H1 (cell line): ENCODE measurements at regions not wholly inside any gene's neighbourhood (a gene's known extent, or its start where the extent isn't known, plus 50 kb on each side); places are given as distances from the start of the nearest gene placed in this dataset.

Experiments
- CTCF ChIA-PET: fragments of 300-600 bp; sonication (Branson Sonifier 250); formaldehyde crosslinking; loops from one replicate; lab custom pipeline; 2021; ENCODE audit not compliant: partially characterized antibody; lab: Charles Lee
- POLR2A ChIA-PET: fragments of 300-600 bp; sonication (Branson Sonifier 250); formaldehyde crosslinking; loops from one replicate; lab custom pipeline; 2021; ENCODE audit warnings: inconsistent platforms; ENCODE audit not compliant: partially characterized antibody; lab: Charles Lee
- DNase-seq, 2 experiments: peaks; one replicate each; pipeline versions ENCODE4 v3.0.0 to v3.0.0-alpha.2; 2010 to 2022; ENCODE audit warnings: low spot score in 2 of 2, low read depth in 1 of 2, mixed read lengths in 1 of 2
- FAIRE-seq: peaks from 2 replicates; lab custom pipeline; 2011; peaks lifted over from hg19 to GRCh38; lab: Jason Lieb, UNC
- H2AFZ ChIP-seq: 2 replicates; pipeline ENCODE4 v1.8.1; 2012; ENCODE audit warnings: low read length, inconsistent platforms
- H2AK5ac ChIP-seq: 2 replicates; pipeline ENCODE4 v1.6.1; 2013; ENCODE audit warnings: low read depth, low read length
- H2BK120ac ChIP-seq: replicated peaks from 2 replicates; pipeline ENCODE3; 2013; ENCODE audit warnings: low read depth, low read length, inconsistent platforms
- H2BK12ac ChIP-seq: 2 replicates; pipeline ENCODE4 v1.6.1; 2013; ENCODE audit warnings: low read depth, low read length
- H2BK15ac ChIP-seq: 2 replicates; pipeline ENCODE4 v1.6.1; 2013; ENCODE audit warnings: low read length
- H2BK20ac ChIP-seq: 2 replicates; pipeline ENCODE4 v1.6.1; 2013; ENCODE audit warnings: low read length
- H2BK5ac ChIP-seq: 2 replicates; pipeline ENCODE4 v1.6.1; 2013; ENCODE audit warnings: low read depth, low read length
- H3K14ac ChIP-seq: 2 replicates; pipeline ENCODE4 v1.6.1; 2013; ENCODE audit warnings: inconsistent platforms; ENCODE audit not compliant: insufficient read length
- H3K18ac ChIP-seq: 2 replicates; pipeline ENCODE4 v1.6.1; 2013; ENCODE audit warnings: low read length; ENCODE audit errors: extremely low read depth
- H3K23ac ChIP-seq: 2 replicates; pipeline ENCODE4 v1.6.1; 2013; ENCODE audit warnings: inconsistent platforms; ENCODE audit not compliant: insufficient read length
- H3K23me2 ChIP-seq: 2 replicates; pipeline ENCODE4 v1.6.1; 2013; ENCODE audit warnings: low read depth, low read length
- H3K27ac ChIP-seq: 2 replicates; pipeline ENCODE4 v1.6.1; 2011; ENCODE audit warnings: low read depth, low read length, inconsistent platforms
- H3K27me3 ChIP-seq, 4 experiments: replicated peaks in 1 of 4; 1 replicate in 1 of 4; 2 replicates in 3 of 4; pipeline versions ENCODE4 v1.6.1 to v1.8.1; 2011 to 2013; ENCODE audit warnings: low read length in 3 of 4, mild to moderate bottlenecking in 3 of 4, inconsistent platforms in 2 of 4, mixed read lengths in 2 of 4, moderate library complexity in 1 of 4; ENCODE audit not compliant: control insufficient read depth in 3 of 4, insufficient read depth in 3 of 4; ENCODE audit errors: extremely low read depth in 1 of 4
- H3K36me3 ChIP-seq, 4 experiments: 2 replicates each; pipeline versions ENCODE4 v1.6.1 to v1.8.1; 2011 to 2013; ENCODE audit warnings: mild to moderate bottlenecking in 4 of 4, low read length in 3 of 4, moderate library complexity in 2 of 4, control low read depth in 1 of 4, inconsistent platforms in 1 of 4; ENCODE audit not compliant: insufficient read depth in 4 of 4, control insufficient read depth in 2 of 4
- H3K4ac ChIP-seq: replicated peaks from 2 replicates; pipeline ENCODE3; 2013; ENCODE audit warnings: low read length, low read depth, mixed read lengths, inconsistent platforms; ENCODE audit not compliant: insufficient read length
- H3K4me1 ChIP-seq, 4 experiments: replicated peaks in 1 of 4; 1 replicate in 1 of 4; 2 replicates in 3 of 4; pipeline versions ENCODE4 v1.6.1 to v1.8.1; 2011 to 2013; ENCODE audit warnings: low read length in 3 of 4, inconsistent platforms in 2 of 4, mixed read lengths in 1 of 4; ENCODE audit not compliant: insufficient read depth in 4 of 4, control insufficient read depth in 3 of 4
- H3K4me2 ChIP-seq, 2 experiments: 2 replicates each; pipeline versions ENCODE4 v1.6.1 to v1.8.1; 2011 to 2013; ENCODE audit warnings: low read depth in 2 of 2, low read length in 2 of 2, control low read depth in 1 of 2, inconsistent platforms in 1 of 2, mild to moderate bottlenecking in 1 of 2; ENCODE audit not compliant: insufficient read depth in 1 of 2
- H3K4me3 ChIP-seq, 4 experiments: fragments of 200-600, 300-600 bp in 1 of 4; sonication (generic), shearing (Covaris generic), sonication (Bioruptor Twin) in 1 of 4; 2 replicates each; pipeline versions ENCODE4 v1.5.1 to v1.8.1; 2011 to 2016; ENCODE audit warnings: low read length in 4 of 4, low read depth in 3 of 4, control low read depth in 2 of 4, inconsistent platforms in 2 of 4, mild to moderate bottlenecking in 2 of 4, mixed read lengths in 1 of 4, moderate library complexity in 1 of 4; ENCODE audit not compliant: insufficient read depth in 2 of 4; ENCODE audit errors: extremely low read depth in 1 of 4
- H3K56ac ChIP-seq: replicated peaks from 2 replicates; pipeline ENCODE3; 2013; ENCODE audit warnings: low read depth, mild to moderate bottlenecking, mixed read lengths, low read length, inconsistent platforms; ENCODE audit not compliant: insufficient read length
- H3K79me1 ChIP-seq: 2 replicates; pipeline ENCODE4 v1.6.1; 2013; ENCODE audit warnings: low read depth, low read length, control low read depth
- H3K79me2 ChIP-seq, 2 experiments: 2 replicates each; pipeline versions ENCODE4 v1.6.1 to v1.8.1; 2012 to 2013; ENCODE audit warnings: low read length in 2 of 2, mild to moderate bottlenecking in 2 of 2, inconsistent platforms in 1 of 2; ENCODE audit not compliant: insufficient read depth in 2 of 2, control insufficient read depth in 1 of 2
- H3K9ac ChIP-seq, 4 experiments: replicated peaks in 1 of 4; 1 replicate in 1 of 4; 2 replicates in 3 of 4; pipeline versions ENCODE4 v1.6.1 to v1.8.1; 2011 to 2013; ENCODE audit warnings: low read depth in 3 of 4, low read length in 3 of 4, control low read depth in 2 of 4, mild to moderate bottlenecking in 2 of 4, moderate library complexity in 2 of 4, inconsistent platforms in 1 of 4; ENCODE audit errors: extremely low read depth in 1 of 4
- H3K9me3 ChIP-seq, 2 experiments: 2 replicates each; pipeline versions ENCODE4 v1.6.1 to v1.8.1; 2012 to 2013; ENCODE audit warnings: mild to moderate bottlenecking in 2 of 2, moderate library complexity in 2 of 2, control low read depth in 1 of 2, inconsistent platforms in 1 of 2, low read depth in 1 of 2, low read length in 1 of 2, mixed read lengths in 1 of 2; ENCODE audit not compliant: insufficient read depth in 2 of 2
- H4K20me1 ChIP-seq, 2 experiments: replicated peaks in 1 of 2; 2 replicates each; pipeline versions ENCODE3 to v1.8.1; 2011 to 2013; ENCODE audit warnings: inconsistent platforms in 2 of 2, low read length in 2 of 2, mild to moderate bottlenecking in 1 of 2; ENCODE audit not compliant: insufficient read depth in 2 of 2, control insufficient read depth in 1 of 2
- H4K5ac ChIP-seq: 2 replicates; pipeline ENCODE4 v1.6.1; 2013; ENCODE audit warnings: low read length, low read depth, mixed read lengths, inconsistent platforms; ENCODE audit not compliant: insufficient read length
- H4K8ac ChIP-seq: 2 replicates; pipeline ENCODE4 v1.8.0; 2013; ENCODE audit warnings: mild to moderate bottlenecking, moderate library complexity, low read length, inconsistent platforms; ENCODE audit not compliant: insufficient read depth; ENCODE audit errors: extremely low read depth
- H4K91ac ChIP-seq: replicated peaks from 2 replicates; pipeline ENCODE3; 2013; ENCODE audit warnings: low read length, mixed read lengths, inconsistent platforms; ENCODE audit not compliant: insufficient read length
- ASH2L ChIP-seq: fragments of 200-600, 300-600 bp; sonication (generic); IDR thresholded peaks from one replicate; pipeline ENCODE4 v1.7.1; 2017; ENCODE audit warnings: low read length
- CBX8 ChIP-seq: fragments of 300-800, 300-1000 bp; sonication (generic); IDR thresholded peaks from 2 replicates; pipeline ENCODE4 v1.7.1; 2016; ENCODE audit warnings: low read depth, low read length, borderline replicate concordance
- CHD2 ChIP-seq: IDR thresholded peaks from 2 replicates; pipeline ENCODE4 v1.6.1; 2012; ENCODE audit warnings: low read length, improper control_type of control experiment
- POLR2A ChIP-seq, 2 experiments: IDR thresholded peaks; 1 replicate in 1 of 2; 2 replicates in 1 of 2; pipeline ENCODE4 v1.6.1; 2011; ENCODE audit warnings: low read depth in 2 of 2, low read length in 2 of 2, mild to moderate bottlenecking in 2 of 2; ENCODE audit errors: control extremely low read depth in 1 of 2
- TCF12 ChIP-seq: IDR thresholded peaks from 2 replicates; pipeline ENCODE4 v1.6.1; 2011; ENCODE audit warnings: low read depth, mild to moderate bottlenecking, low read length
- YY1 ChIP-seq: IDR thresholded peaks from 2 replicates; pipeline ENCODE4 v1.6.1; 2011; ENCODE audit warnings: low read depth, mild to moderate bottlenecking, low read length
- WGBS, 2 experiments: shearing (Covaris generic) in 1 of 2; methylation state at CpG; one replicate each; pipeline versions ENCODE4 v1.1.6 to v1.1.7; 2013 to 2015; ENCODE audit warnings: low lambda C conversion rate in 2 of 2, mixed read lengths in 2 of 2, inconsistent platforms in 1 of 2, low coverage in 1 of 2, missing lambda C conversion rate in 1 of 2; ENCODE audit not compliant: insufficient replicate concordance in 2 of 2, insufficient coverage in 1 of 2, insufficient read length in 1 of 2; ENCODE audit errors: extremely low coverage in 1 of 2, missing lambda C conversion rate in 1 of 2; 5-methylcytosine and 5-hydroxymethylcytosine counted together

GRCh38 chr1:198880397-198880796 is 241.6 kb downstream of the PTPRC start:
- Histone ChIP-seq H3K4me2 (no peak overlapping the region), H2BK15ac (no peak overlapping the region)
- TF ChIP-seq ASH2L (no peak), TCF12 (no peak), POLR2A (IDR thresholded peaks at IDR 0.05; ENCODE audit: control extremely low read depth in 1 of 2, low read depth in 2 of 2, low read length in 2 of 2) (no peak), YY1 (no peak), CBX8 (no peak), CHD2 (no peak)

More at GRCh38 chr1:198880397-198880796, 241.6 kb downstream of the PTPRC start:
- no peaks in the 10 kb centered on the region for H3K36me3 ChIP-seq
- FAIRE-seq = no peak
- H4K91ac ChIP-seq = no peak overlapping the region
- H3K79me1 ChIP-seq = no peaks in the 10 kb centered on the region
- DNase-seq = no peak
- H3K79me2 ChIP-seq = no peaks in the 10 kb centered on the region
- H2BK120ac ChIP-seq = no peak overlapping the region
- H3K23me2 ChIP-seq = no peaks in the 10 kb centered on the region
- H4K8ac ChIP-seq = no peak overlapping the region
- no peak overlapping the region for H2AFZ ChIP-seq
- H3K4me3 ChIP-seq = no peak overlapping the region
- no peaks in the 10 kb centered on the region for H3K9me3 ChIP-seq
- no peak overlapping the region for H3K27ac ChIP-seq
- no peak overlapping the region for H4K5ac ChIP-seq
- H3K14ac ChIP-seq = no peak overlapping the region
- H4K20me1 ChIP-seq = no peaks in the 10 kb centered on the region
- H3K9ac ChIP-seq = no peak overlapping the region
- H2BK20ac ChIP-seq = no peak overlapping the region
- CTCF ChIA-PET = no interaction called here
- H3K23ac ChIP-seq = no peak overlapping the region
- H3K4ac ChIP-seq = no peak overlapping the region
- H2AK5ac ChIP-seq = no peak overlapping the region
- H2BK12ac ChIP-seq = no peak overlapping the region
- no peak overlapping the region for H2BK5ac ChIP-seq
- H3K27me3 ChIP-seq = no peaks in the 10 kb centered on the region
- H3K56ac ChIP-seq = no peak overlapping the region
- POLR2A ChIA-PET = no interaction called here
- no peak overlapping the region for H3K18ac ChIP-seq
- H3K4me1 ChIP-seq = no peaks in the 10 kb centered on the region
- WGBS, 2 experiments = 97% methylated on average over 2 of the region's 2 CpGs; no CpG with 5 or more reads in 1 of the 2 experiments
